B cell (primary cell): ENCODE measurements at regions not wholly inside any gene's neighbourhood (a gene's known extent, or its start where the extent isn't known, plus 50 kb on each side); places are given as distances from the start of the nearest gene placed in this dataset.

Experiments used
- ATAC-seq: fragments of 200-7000 bp; cut with Tn5 transposase; one replicate; pipeline ENCODE4 v1.10.0; 2021; ENCODE audit warnings: low read depth, mild to moderate bottlenecking, moderate number of reproducible peaks, moderate library complexity
- CTCF ChIA-PET: fragments of 350-600 bp; sonication (Branson Sonifier 250); formaldehyde crosslinking; loops from one replicate; lab custom pipeline; 2021; ENCODE audit warnings: antibody characterized with exemption, inconsistent platforms; lab: Charles Lee
- POLR2A ChIA-PET: fragments of 350-600 bp; sonication (Branson Sonifier 250); formaldehyde crosslinking; loops from one replicate; lab custom pipeline; 2021; ENCODE audit warnings: antibody characterized with exemption; lab: Charles Lee
- DNase-seq: peaks from one replicate; pipeline ENCODE4 v3.0.0; 2013
- H2AFZ ChIP-seq: 2 replicates; pipeline ENCODE4 v1.6.1; 2012; ENCODE audit warnings: mild to moderate bottlenecking, low read depth, low read length; ENCODE audit not compliant: insufficient read depth, poor library complexity, severe bottlenecking
- H3K27ac ChIP-seq, 2 donors: 1 replicate in 1 of 2; 2 replicates in 1 of 2; pipeline ENCODE4 v1.5.1; 2012 to 2013; ENCODE audit warnings: low read length in 2 of 2, mild to moderate bottlenecking in 2 of 2, moderate library complexity in 1 of 2
- H3K27me3 ChIP-seq, 4 experiments: fragments of 200-600 bp in 1 of 4; sonication (generic) in 1 of 4; replicated peaks in 1 of 4; 1 replicate in 2 of 4; 2 replicates in 2 of 4; pipeline versions ENCODE4 v1.6.1 to v1.7.0; 2013 to 2016; ENCODE audit warnings: low read length in 3 of 4, mild to moderate bottlenecking in 2 of 4, mixed read lengths in 1 of 4, moderate library complexity in 1 of 4; ENCODE audit not compliant: insufficient read depth in 4 of 4, control insufficient read depth in 3 of 4; ENCODE audit errors: control extremely low read depth in 1 of 4
- H3K36me3 ChIP-seq, 2 experiments: replicated peaks in 1 of 2; 1 replicate in 1 of 2; 2 replicates in 1 of 2; pipeline versions ENCODE4 v1.6.1 to v1.7.1; 2013; ENCODE audit warnings: low read length in 1 of 2; ENCODE audit not compliant: insufficient read depth in 2 of 2, control insufficient read depth in 1 of 2; ENCODE audit errors: control extremely low read depth in 1 of 2, extremely low read depth in 1 of 2
- H3K4me1 ChIP-seq, 2 donors: fragments of 200-600 bp in 1 of 2; sonication (generic) in 1 of 2; 1 replicate in 1 of 2; 2 replicates in 1 of 2; pipeline versions ENCODE4 v1.5.1 to v1.6.1; 2013 to 2017; ENCODE audit warnings: low read length in 2 of 2; ENCODE audit not compliant: control insufficient read depth in 2 of 2, insufficient read depth in 2 of 2
- H3K4me2 ChIP-seq: replicated peaks from 2 replicates; pipeline ENCODE3; 2012; ENCODE audit warnings: mild to moderate bottlenecking, low read depth, low read length; ENCODE audit not compliant: poor library complexity, severe bottlenecking
- H3K4me3 ChIP-seq, 5 experiments: fragments of 200-600 bp in 1 of 5; sonication (generic) in 1 of 5; 1 replicate in 3 of 5; 2 replicates in 2 of 5; pipeline versions ENCODE4 v1.5.1 to v1.7.0; 2011 to 2016; ENCODE audit warnings: low read length in 4 of 5, mild to moderate bottlenecking in 4 of 5, low read depth in 2 of 5, control low read depth in 1 of 5, moderate library complexity in 1 of 5; ENCODE audit not compliant: insufficient read depth in 1 of 5; ENCODE audit errors: control extremely low read depth in 1 of 5, extremely low read depth in 1 of 5
- H3K79me2 ChIP-seq: fragments of 200-600 bp; sonication (generic); one replicate; pipeline ENCODE4 v1.6.0; 2016; ENCODE audit warnings: low read length; ENCODE audit not compliant: control insufficient read depth, insufficient read depth
- H3K9ac ChIP-seq: fragments of 200-600 bp; sonication (generic); 2 replicates; pipeline ENCODE4 v1.6.1; 2017; ENCODE audit warnings: mild to moderate bottlenecking, low read length, moderate library complexity
- H3K9me3 ChIP-seq, 3 donors: one replicate each; pipeline versions ENCODE4 v1.6.1 to v1.7.1; 2013; ENCODE audit warnings: low read length in 2 of 3; ENCODE audit not compliant: control insufficient read depth in 2 of 3, insufficient read depth in 1 of 3; ENCODE audit errors: control extremely low read depth in 1 of 3
- H4K20me1 ChIP-seq: 2 replicates; pipeline ENCODE4 v1.6.0; 2012; ENCODE audit warnings: mild to moderate bottlenecking, low read length; ENCODE audit not compliant: insufficient read depth, control insufficient read depth, poor library complexity, severe bottlenecking
- H3K27ac Mint-ChIP-seq: one replicate; pipeline ENCODE4 v1.8.0; 2021; ENCODE audit warnings: mixed read lengths
- H3K27me3 Mint-ChIP-seq: one replicate; pipeline ENCODE4 v1.8.0; 2021; ENCODE audit warnings: mixed read lengths
- H3K4me1 Mint-ChIP-seq: one replicate; pipeline ENCODE4 v1.8.0; 2021; ENCODE audit warnings: mixed read lengths
- H3K4me3 Mint-ChIP-seq: one replicate; pipeline ENCODE4 v1.8.0; 2021; ENCODE audit warnings: mixed read lengths
- H3K9me3 Mint-ChIP-seq: one replicate; pipeline ENCODE4 v1.8.0; 2022; ENCODE audit warnings: mixed read lengths; ENCODE audit not compliant: insufficient read depth
- CTCF ChIP-seq: fragments of 200-600 bp; IDR thresholded peaks from one replicate; pipeline ENCODE4 v1.8.0; 2022; ENCODE audit warnings: antibody characterized with exemption, mild to moderate bottlenecking
- EZH2 ChIP-seq: IDR thresholded peaks from 2 replicates; pipeline ENCODE4 v1.6.1; 2012; ENCODE audit warnings: borderline replicate concordance, low read depth, mild to moderate bottlenecking, moderate library complexity, low read length; ENCODE audit not compliant: insufficient read depth, poor library complexity, severe bottlenecking
- WGBS: methylation state at CpG from one replicate; pipeline ENCODE4 v1.1.5; 2013; ENCODE audit warnings: missing lambda C conversion rate; ENCODE audit not compliant: insufficient coverage; 5-methylcytosine and 5-hydroxymethylcytosine counted together
- intact Hi-C: fragments of 100-400 bp; cut with micrococcal nuclease; formaldehyde crosslinking; loops from one replicate; pipeline ENCODE4 v1.10.0; 2022

GRCh38 chr2:71896385-71897136, 251.1 kb downstream of the CYP26B1 start:
- H2AFZ ChIP-seq = no peak overlapping the region
- H3K27ac ChIP-seq = no peak overlapping the region
- H3K4me3 ChIP-seq = no peak overlapping the region
- WGBS = 64% methylated on average over 5 of the region's 9 CpGs
- ATAC-seq (no peak), DNase-seq (no peak)
- Mint-ChIP-seq H3K4me3 (no peak overlapping the region), H3K27ac (no peak overlapping the region), H3K27me3 (peaks cover 3% of the 10 kb centered on the region), H3K4me1 (no peaks in the 10 kb centered on the region), H3K9me3 (no peaks in the 10 kb centered on the region)
- no peak overlapping the region for H3K9ac ChIP-seq
- no peaks in the 10 kb centered on the region for H3K27me3 ChIP-seq
- H3K4me1 ChIP-seq = no peaks in the 10 kb centered on the region
- no peak overlapping the region for H3K4me2 ChIP-seq
- no peaks in the 10 kb centered on the region for H3K36me3 ChIP-seq
- H3K9me3 ChIP-seq = peaks cover 0 to 7% (median 0%) of the 10 kb centered on the region in 3 donors
- CTCF ChIA-PET = no interaction called here
- no peaks in the 10 kb centered on the region for H3K79me2 ChIP-seq
- intact Hi-C loops = no loop called here
- TF ChIP-seq EZH2 (no peak), CTCF (no peak)
- no peaks in the 10 kb centered on the region for H4K20me1 ChIP-seq
- POLR2A ChIA-PET = no interaction called here

GRCh38 chr2:71895320-71896161, 252.1 kb downstream of the CYP26B1 start:
- ChIA-PET CTCF (no interaction called here), POLR2A (no interaction called here)
- TF ChIP-seq EZH2 (no peak), CTCF (no peak)
- Mint-ChIP-seq H3K27me3 (peaks cover 3% of the 10 kb centered on the region), H3K4me3 (no peak overlapping the region), H3K4me1 (no peaks in the 10 kb centered on the region), H3K27ac (no peak overlapping the region), H3K9me3 (no peaks in the 10 kb centered on the region)
- Histone ChIP-seq H3K4me1 (no peaks in the 10 kb centered on the region), H3K79me2 (no peaks in the 10 kb centered on the region), H3K36me3 (no peaks in the 10 kb centered on the region), H3K27me3 (no peaks in the 10 kb centered on the region), H3K9me3 (peaks cover 0 to 7% (median 0%) of the 10 kb centered on the region in 3 donors), H4K20me1 (no peaks in the 10 kb centered on the region), H3K9ac (no peak overlapping the region), H3K4me3 (no peak overlapping the region), H2AFZ (no peak overlapping the region), H3K4me2 (no peak overlapping the region), H3K27ac (no peak overlapping the region)
- ATAC-seq = no peak
- DNase-seq = no peak
- 90% methylated on average over 10 of the region's 10 CpGs for WGBS
- intact Hi-C loops = no loop called here
